Fibroblast of lung (primary cell): ENCODE measurements at regions not wholly inside any gene's neighbourhood (a gene's known extent, or its start where the extent isn't known, plus 50 kb on each side); places are given as distances from the start of the nearest gene placed in this dataset.

Experiments used
- EZH2 ChIP-seq: IDR thresholded peaks from 2 replicates; pipeline ENCODE4 v1.5.1; 2012; ENCODE audit warnings: low read length, control low read depth, mild to moderate bottlenecking; ENCODE audit errors: missing control alignments
- TF ChIP-seq, protein P1 (sequence below), 2 donors: IDR thresholded peaks in 1 of 2; conservative IDR thresholded peaks in 1 of 2; 1 replicate in 1 of 2; 2 replicates in 1 of 2; pipeline ENCODE4 v1.5.1; 2011 to 2012; ENCODE audit warnings: low read length in 2 of 2, control low read depth in 1 of 2, inconsistent platforms in 1 of 2, low read depth in 1 of 2, mild to moderate bottlenecking in 1 of 2

DNA sequence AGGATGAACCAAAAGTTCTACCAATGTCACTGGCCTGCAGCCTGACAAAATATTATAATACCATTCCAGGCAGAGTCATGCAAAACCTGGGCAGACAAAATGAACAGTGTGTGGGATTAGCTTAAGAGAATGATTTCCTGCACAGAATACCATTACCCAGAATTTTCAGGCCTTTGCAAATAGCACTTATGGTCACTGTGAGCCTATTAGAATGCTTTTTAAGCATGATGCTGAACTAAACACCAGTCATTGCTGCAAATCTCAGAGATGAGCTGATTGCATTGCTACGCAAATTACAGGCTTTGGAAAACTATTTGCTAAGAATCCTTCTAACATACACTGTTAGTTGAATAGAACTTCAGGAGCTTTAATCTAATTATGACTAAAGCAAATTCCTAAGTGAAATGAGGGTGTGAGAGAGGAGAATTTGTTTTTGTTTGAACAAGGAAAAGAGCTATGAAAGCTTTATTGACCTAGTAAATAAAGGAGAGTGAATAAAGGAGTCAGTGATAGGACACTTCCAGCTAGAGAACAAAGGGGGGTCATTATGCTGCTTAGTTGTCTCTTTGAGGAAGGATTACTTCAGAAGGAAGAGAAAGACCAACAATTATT is 398.8 kb downstream of the HS3ST3B1 start:
- TF ChIP-seq, protein P1, sequence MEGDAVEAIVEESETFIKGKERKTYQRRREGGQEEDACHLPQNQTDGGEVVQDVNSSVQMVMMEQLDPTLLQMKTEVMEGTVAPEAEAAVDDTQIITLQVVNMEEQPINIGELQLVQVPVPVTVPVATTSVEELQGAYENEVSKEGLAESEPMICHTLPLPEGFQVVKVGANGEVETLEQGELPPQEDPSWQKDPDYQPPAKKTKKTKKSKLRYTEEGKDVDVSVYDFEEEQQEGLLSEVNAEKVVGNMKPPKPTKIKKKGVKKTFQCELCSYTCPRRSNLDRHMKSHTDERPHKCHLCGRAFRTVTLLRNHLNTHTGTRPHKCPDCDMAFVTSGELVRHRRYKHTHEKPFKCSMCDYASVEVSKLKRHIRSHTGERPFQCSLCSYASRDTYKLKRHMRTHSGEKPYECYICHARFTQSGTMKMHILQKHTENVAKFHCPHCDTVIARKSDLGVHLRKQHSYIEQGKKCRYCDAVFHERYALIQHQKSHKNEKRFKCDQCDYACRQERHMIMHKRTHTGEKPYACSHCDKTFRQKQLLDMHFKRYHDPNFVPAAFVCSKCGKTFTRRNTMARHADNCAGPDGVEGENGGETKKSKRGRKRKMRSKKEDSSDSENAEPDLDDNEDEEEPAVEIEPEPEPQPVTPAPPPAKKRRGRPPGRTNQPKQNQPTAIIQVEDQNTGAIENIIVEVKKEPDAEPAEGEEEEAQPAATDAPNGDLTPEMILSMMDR (conservative IDR thresholded peaks at IDR 0.05 in 1 of 2, IDR thresholded peaks at IDR 0.05 in 1 of 2; ENCODE audit: low read depth in 1 of 2, low read length in 2 of 2): no peak
- TF ChIP-seq EZH2: no peak
